Neural cell (in vitro differentiated cells): ENCODE measurements at regions not wholly inside any gene's neighbourhood (a gene's known extent, or its start where the extent isn't known, plus 50 kb on each side); places are given as distances from the start of the nearest gene placed in this dataset.

Experiments used
- EP300 ChIP-seq: fragments of 450-650 bp; conservative IDR thresholded peaks from 2 replicates; pipeline ENCODE4 v1.6.1; 2014; ENCODE audit warnings: antibody characterized with exemption, mild to moderate bottlenecking, moderate library complexity; ENCODE audit not compliant: poor library complexity, severe bottlenecking
- EZH2 ChIP-seq: fragments of 200-600, 300-800 bp; shearing (Covaris generic), sonication (generic); IDR thresholded peaks from 2 replicates; pipeline ENCODE4 v1.6.1; 2014; ENCODE audit warnings: antibody characterized with exemption, low read length, borderline replicate concordance, mild to moderate bottlenecking; ENCODE audit not compliant: insufficient read depth, poor library complexity, severe bottlenecking
- MXI1 ChIP-seq: fragments of 450-650 bp; conservative IDR thresholded peaks from 2 replicates; pipeline ENCODE4 v1.6.1; 2014; ENCODE audit warnings: antibody characterized with exemption, mild to moderate bottlenecking; ENCODE audit not compliant: poor library complexity, severe bottlenecking
- POLR2AphosphoS5 ChIP-seq: IDR thresholded peaks from 2 replicates; pipeline ENCODE4 v1.6.1; 2012
- RAD21 ChIP-seq: fragments of 450-650 bp; conservative IDR thresholded peaks from 2 replicates; pipeline ENCODE4 v1.6.1; 2014; ENCODE audit warnings: antibody characterized with exemption, mild to moderate bottlenecking, moderate library complexity
- SMC3 ChIP-seq: fragments of 450-650 bp; conservative IDR thresholded peaks from 2 replicates; pipeline ENCODE4 v1.6.1; 2014; ENCODE audit warnings: antibody characterized with exemption, mild to moderate bottlenecking, moderate library complexity; ENCODE audit not compliant: poor library complexity
- TAF1 ChIP-seq: IDR thresholded peaks from 2 replicates; pipeline ENCODE4 v1.6.1; 2012; ENCODE audit warnings: low read depth
- TF ChIP-seq, protein P1 (sequence below): fragments of 450-650 bp; IDR thresholded peaks from 2 replicates; pipeline ENCODE4 v1.5.1; 2014; ENCODE audit warnings: antibody characterized with exemption, mild to moderate bottlenecking, moderate library complexity; ENCODE audit not compliant: poor library complexity, severe bottlenecking
- TF ChIP-seq, protein P2 (sequence below): IDR thresholded peaks from 2 replicates; pipeline ENCODE4 v1.6.1; 2012; ENCODE audit warnings: borderline replicate concordance

DNA sequence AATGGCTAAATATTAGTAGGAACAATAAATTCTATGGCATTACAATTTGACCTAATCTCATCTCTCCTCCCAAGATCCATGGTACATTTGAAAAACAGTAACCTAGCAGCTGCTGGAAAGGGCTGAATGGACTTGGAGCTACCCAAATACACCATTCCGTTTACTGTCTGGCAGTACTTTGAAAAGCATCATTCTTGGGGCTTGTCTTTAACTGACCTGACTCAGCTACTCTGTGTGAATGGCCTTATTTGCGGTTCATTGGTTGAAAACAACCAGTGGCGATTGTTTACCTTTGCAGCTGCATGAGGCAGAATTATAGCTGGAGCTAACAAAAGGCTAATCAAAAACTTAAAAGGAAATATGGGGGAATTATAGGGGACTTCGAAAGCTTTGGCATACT lies 311.2 kb upstream of the MCTP2 start:
- TF ChIP-seq, protein P1, sequence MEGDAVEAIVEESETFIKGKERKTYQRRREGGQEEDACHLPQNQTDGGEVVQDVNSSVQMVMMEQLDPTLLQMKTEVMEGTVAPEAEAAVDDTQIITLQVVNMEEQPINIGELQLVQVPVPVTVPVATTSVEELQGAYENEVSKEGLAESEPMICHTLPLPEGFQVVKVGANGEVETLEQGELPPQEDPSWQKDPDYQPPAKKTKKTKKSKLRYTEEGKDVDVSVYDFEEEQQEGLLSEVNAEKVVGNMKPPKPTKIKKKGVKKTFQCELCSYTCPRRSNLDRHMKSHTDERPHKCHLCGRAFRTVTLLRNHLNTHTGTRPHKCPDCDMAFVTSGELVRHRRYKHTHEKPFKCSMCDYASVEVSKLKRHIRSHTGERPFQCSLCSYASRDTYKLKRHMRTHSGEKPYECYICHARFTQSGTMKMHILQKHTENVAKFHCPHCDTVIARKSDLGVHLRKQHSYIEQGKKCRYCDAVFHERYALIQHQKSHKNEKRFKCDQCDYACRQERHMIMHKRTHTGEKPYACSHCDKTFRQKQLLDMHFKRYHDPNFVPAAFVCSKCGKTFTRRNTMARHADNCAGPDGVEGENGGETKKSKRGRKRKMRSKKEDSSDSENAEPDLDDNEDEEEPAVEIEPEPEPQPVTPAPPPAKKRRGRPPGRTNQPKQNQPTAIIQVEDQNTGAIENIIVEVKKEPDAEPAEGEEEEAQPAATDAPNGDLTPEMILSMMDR, result no peak
- TF ChIP-seq EZH2 (no peak), POLR2AphosphoS5 (no peak), TAF1 (no peak), EP300 (no peak), RAD21 (no peak), SMC3 (no peak), MXI1 (no peak)
- TF ChIP-seq, protein P2, sequence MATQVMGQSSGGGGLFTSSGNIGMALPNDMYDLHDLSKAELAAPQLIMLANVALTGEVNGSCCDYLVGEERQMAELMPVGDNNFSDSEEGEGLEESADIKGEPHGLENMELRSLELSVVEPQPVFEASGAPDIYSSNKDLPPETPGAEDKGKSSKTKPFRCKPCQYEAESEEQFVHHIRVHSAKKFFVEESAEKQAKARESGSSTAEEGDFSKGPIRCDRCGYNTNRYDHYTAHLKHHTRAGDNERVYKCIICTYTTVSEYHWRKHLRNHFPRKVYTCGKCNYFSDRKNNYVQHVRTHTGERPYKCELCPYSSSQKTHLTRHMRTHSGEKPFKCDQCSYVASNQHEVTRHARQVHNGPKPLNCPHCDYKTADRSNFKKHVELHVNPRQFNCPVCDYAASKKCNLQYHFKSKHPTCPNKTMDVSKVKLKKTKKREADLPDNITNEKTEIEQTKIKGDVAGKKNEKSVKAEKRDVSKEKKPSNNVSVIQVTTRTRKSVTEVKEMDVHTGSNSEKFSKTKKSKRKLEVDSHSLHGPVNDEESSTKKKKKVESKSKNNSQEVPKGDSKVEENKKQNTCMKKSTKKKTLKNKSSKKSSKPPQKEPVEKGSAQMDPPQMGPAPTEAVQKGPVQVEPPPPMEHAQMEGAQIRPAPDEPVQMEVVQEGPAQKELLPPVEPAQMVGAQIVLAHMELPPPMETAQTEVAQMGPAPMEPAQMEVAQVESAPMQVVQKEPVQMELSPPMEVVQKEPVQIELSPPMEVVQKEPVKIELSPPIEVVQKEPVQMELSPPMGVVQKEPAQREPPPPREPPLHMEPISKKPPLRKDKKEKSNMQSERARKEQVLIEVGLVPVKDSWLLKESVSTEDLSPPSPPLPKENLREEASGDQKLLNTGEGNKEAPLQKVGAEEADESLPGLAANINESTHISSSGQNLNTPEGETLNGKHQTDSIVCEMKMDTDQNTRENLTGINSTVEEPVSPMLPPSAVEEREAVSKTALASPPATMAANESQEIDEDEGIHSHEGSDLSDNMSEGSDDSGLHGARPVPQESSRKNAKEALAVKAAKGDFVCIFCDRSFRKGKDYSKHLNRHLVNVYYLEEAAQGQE, result no peak
